SK-N-MC (cell line): ENCODE measurements at regions not wholly inside any gene's neighbourhood (a gene's known extent, or its start where the extent isn't known, plus 50 kb on each side); places are given as distances from the start of the nearest gene placed in this dataset.
"Not testable (repeated sequence)": the region's sequence is repeated elsewhere in the genome, so short reads cannot be mapped to it uniquely, and the experiment has no call there.

Experiments
- DNase-seq: peaks from one replicate; pipeline ENCODE4 v3.0.0-alpha.2; 2011; ENCODE audit warnings: low read depth, low spot score
- H3K27ac ChIP-seq: fragments of 200-600 bp; sonication (generic); 2 replicates; pipeline ENCODE4 v1.5.1; 2016; ENCODE audit warnings: mixed run types
- H3K36me3 ChIP-seq: fragments of 200-600 bp; sonication (generic); 2 replicates; pipeline ENCODE4 v1.6.1; 2017; ENCODE audit warnings: antibody characterized with exemption, low read length, mixed read lengths; ENCODE audit not compliant: insufficient read depth
- H3K4me3 ChIP-seq: fragments of 200-600 bp; sonication (generic); 2 replicates; pipeline ENCODE4 v1.5.1; 2016
- H3K9ac ChIP-seq: fragments of 200-600 bp; sonication (generic); 2 replicates; pipeline ENCODE4 v1.8.0; 2017; ENCODE audit warnings: mixed run types, mixed read lengths; ENCODE audit not compliant: insufficient read length
- H3K9me3 ChIP-seq: fragments of 200-600 bp; sonication (generic); 2 replicates; pipeline ENCODE4 v1.6.1; 2017; ENCODE audit warnings: low read depth, mild to moderate bottlenecking, antibody characterized with exemption, low read length, moderate library complexity, mixed read lengths
- EZH2 ChIP-seq: fragments of 200-600 bp; sonication (generic); IDR thresholded peaks from one replicate; pipeline ENCODE4 v1.6.1; 2017; ENCODE audit warnings: antibody characterized with exemption
- FOXP2 ChIP-seq: optimal IDR thresholded peaks from 2 replicates; pipeline ENCODE3; 2011; ENCODE audit warnings: mild to moderate bottlenecking, moderate library complexity; ENCODE audit not compliant: insufficient read depth; ENCODE audit errors: extremely low read length, control extremely low read depth
- POLR2AphosphoS5 ChIP-seq: IDR thresholded peaks from 2 replicates; pipeline ENCODE4 v1.6.1; 2012; ENCODE audit warnings: mild to moderate bottlenecking, low read depth, low read length, borderline replicate concordance

DNA sequence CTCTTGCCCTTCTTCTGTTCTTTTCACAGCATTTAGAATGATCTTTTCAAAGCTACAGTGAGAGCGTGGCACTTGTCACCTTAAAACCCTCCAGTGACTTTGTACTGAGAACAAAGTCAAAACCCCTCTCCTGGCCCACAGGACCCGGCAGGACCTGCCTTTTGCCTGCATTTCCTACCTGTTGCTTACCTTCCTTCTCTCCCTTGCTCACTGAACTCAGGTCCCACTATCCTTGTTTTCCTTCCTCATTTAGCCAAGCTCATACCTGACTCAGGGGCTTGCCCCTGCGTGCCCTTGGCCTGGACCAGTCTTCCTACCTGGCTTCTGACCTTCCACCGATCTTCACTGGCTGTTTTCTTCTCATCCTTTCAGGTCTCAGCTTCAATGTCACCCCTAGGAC, 112.3 kb upstream of the PRMT8 start:
- H3K36me3 ChIP-seq: peaks cover 8% of the 10 kb centered on the region; the same call in 1 of the 2 replicates
- no peak overlapping the region for H3K4me3 ChIP-seq
- no peak for DNase-seq
- no peak for TF ChIP-seq EZH2
- TF ChIP-seq FOXP2: no peak
- no peak for TF ChIP-seq POLR2AphosphoS5
- peak overlapping the region; percentile 79 for H3K9ac ChIP-seq
- H3K9me3 ChIP-seq: no peaks in the 10 kb centered on the region; the same call in 1 of the 2 replicates
- H3K27ac ChIP-seq: no peak overlapping the region

DNA sequence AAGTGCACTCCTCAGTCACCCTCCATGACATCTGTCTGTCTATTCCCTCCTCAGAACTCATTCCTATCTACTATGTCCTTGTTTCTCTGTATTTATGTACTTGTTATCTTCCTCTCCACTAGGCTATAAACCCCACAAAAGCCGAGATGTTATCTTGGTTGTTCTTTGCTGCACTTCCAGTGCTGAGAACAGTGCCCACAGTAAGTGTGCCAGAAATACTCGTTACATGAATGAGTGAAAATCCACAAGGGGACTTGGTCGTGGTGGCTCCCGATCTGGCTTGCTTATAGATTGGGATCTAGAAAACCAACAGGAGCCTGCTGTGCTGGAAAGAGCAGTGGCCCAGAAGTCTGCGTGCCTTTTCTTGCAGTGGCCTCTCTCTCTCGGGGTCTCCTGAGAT, 111.9 kb upstream of the PRMT8 start:
- DNase-seq: no peak
- H3K9me3 ChIP-seq: peaks cover 2% of the 10 kb centered on the region; the same call in 1 of the 2 replicates
- peak overlapping the region; percentile 79 for H3K9ac ChIP-seq
- H3K27ac ChIP-seq: peak overlapping the region; percentile 99; the same call in 1 of the 2 replicates
- H3K36me3 ChIP-seq: peaks cover 12% of the 10 kb centered on the region
- no peak overlapping the region for H3K4me3 ChIP-seq
- TF ChIP-seq FOXP2: no peak
- TF ChIP-seq POLR2AphosphoS5: no peak
- TF ChIP-seq EZH2: no peak

DNA sequence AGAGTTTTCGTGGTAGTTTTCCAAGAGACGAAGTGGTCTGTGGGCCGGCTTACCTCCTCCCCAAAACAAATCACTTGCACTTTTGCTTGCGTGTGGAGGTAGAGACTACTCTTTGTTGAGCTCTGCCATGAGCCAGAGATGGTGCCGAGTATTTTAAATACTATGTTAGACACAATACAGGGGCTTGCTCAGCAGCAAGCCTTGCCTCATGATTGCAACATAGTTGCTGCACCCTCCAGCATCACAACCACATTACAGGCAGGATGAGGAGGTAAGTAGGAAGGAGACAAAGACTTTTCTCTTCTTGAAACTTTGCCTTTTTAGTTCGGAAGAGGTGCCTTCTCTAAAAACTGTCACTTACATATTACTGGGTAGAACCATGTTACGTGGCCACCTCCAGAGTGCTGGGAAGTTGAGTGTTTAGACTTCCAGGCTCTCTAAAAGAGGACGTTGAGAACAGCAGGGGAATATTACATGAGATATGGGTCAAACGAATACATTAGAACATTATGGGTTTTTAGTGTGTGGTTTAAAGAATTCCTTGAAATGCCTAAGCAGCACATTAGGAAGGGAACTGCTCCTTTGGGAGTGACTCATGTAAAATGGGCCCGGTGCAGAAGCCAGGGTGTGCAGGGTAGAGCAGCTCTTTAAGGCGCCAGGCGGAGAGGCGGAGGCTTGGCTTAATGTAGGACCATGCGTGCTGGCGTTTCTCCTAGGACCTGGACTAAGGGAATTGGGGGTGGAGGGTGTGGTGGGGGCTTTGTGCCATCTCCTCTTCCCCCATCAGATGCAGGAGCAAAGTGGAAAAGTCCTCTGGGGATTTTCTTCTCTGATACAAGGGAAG, 110.6 kb upstream of the PRMT8 start:
- no peak; the same call in 1 of the 2 replicates for TF ChIP-seq POLR2AphosphoS5
- no peak for TF ChIP-seq EZH2
- no peak for TF ChIP-seq FOXP2
- H3K36me3 ChIP-seq: peaks cover 17% of the 10 kb centered on the region
- H3K9ac ChIP-seq: peak overlapping the region; percentile 79
- H3K9me3 ChIP-seq: peaks cover 3% of the 10 kb centered on the region; the same call in 1 of the 2 replicates
- H3K27ac ChIP-seq: peak overlapping the region; percentile 99
- H3K4me3 ChIP-seq: peak overlapping the region; percentile 80
- DNase-seq: peak; percentile 84

DNA sequence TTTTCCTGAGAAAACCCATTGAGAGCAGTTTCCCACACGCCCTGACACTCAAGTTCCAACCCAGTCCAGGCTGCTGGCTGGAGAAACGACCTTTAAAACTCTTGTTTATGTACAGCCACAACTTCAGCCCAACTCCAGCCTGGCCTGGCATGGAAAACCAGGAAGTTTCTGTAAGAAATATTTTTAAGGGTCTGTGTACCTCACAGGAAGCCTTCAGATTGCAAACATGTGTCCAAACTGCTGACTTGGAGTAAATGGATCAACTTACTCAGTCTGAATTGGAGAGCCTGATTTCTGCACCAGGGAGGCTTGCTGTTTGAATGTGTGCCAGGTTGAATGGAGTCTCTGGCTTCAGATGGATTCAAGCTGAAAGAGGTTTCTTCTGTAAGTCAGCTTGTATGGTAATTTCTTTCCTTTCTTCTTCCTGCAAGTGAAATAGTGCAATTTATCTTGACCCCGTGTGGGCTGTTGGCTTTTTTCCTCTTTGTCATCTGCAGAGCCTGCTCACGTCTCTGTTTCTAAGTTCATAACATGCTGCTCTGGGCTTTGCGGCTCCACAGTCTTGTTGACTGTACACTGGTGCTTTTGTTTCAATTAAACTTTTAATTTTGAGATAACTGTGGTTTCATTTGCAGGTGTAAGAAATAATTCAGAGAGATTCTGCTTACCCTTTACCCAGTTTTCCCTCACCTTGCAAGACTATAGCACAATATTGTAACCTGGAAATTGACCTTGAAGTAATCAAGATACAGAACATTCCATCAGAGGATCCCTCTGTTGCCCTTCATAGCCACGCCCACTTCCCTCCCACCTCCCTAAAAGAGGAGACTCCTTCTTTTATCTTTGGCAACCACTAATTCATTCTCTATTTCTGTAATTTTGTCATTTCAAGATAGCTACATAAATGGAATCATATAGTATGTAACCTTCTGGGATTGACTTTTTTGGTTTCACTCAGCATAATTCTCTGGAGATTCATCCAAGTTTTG, 109.7 kb upstream of the PRMT8 start:
- peak; percentile 97 for DNase-seq

DNA sequence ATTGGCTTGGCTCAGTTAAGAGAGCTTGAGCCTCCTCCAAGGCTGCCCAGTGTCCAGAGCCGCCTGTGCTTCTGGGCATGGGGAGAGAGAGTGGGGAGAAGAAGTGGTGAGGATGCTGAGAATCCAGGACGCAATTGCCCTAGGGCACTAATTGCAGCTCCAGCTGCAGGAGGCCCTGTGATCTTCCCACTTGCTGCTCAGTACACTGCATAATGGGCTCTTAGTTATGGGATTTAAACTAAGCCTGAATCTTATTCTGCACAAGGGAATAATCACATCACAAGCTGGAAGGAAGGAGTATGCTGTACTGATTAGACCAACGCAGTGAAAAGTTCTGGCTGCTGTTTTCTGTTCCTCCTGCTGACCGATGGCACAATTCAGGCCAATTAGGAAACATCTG, 101.0 kb upstream of the PRMT8 start:
- Histone ChIP-seq H3K9me3 (no peaks in the 10 kb centered on the region), H3K4me3 (no peak overlapping the region), H3K9ac (no peak overlapping the region), H3K27ac (no peak overlapping the region), H3K36me3 (peaks cover 16% of the 10 kb centered on the region; the same call in 1 of the 2 replicates)
- no peak for DNase-seq
- no peak for TF ChIP-seq POLR2AphosphoS5
- TF ChIP-seq EZH2: no peak
- TF ChIP-seq FOXP2: no peak

More for the DNA sequence above, 109.7 kb upstream of the PRMT8 start:
- peaks cover 3% of the 10 kb centered on the region; the same call in 1 of the 2 replicates for H3K9me3 ChIP-seq
- TF ChIP-seq POLR2AphosphoS5 (peak; percentile 70), EZH2 (no peak)
- H3K9ac ChIP-seq: peak overlapping the region; percentile 79
- H3K27ac ChIP-seq: peak overlapping the region; percentile 99
- peak overlapping the region; percentile 80 for H3K4me3 ChIP-seq
- peaks cover 26% of the 10 kb centered on the region for H3K36me3 ChIP-seq

DNA sequence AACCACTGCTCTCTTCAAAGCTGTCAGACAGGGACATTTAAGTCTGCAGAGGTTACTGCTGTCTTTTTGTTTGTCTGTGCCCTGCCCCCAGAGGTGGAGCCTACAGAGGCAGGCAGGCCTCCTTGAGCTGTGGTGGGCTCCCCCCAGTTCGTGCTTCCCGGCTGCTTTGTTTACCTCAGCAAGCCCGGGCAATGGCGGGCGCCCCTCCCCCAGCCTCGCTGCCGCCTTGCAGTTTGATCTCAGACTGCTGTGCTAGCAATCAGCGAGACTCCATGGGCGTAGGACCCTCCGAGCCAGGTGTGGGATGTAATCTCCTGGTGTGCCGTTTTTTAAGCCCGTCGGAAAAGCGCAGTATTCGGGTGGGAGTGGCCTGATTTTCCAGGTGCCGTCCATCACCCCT, 93.4 kb upstream of the PRMT8 start:
- DNase-seq: not testable (repeated sequence)

DNA sequence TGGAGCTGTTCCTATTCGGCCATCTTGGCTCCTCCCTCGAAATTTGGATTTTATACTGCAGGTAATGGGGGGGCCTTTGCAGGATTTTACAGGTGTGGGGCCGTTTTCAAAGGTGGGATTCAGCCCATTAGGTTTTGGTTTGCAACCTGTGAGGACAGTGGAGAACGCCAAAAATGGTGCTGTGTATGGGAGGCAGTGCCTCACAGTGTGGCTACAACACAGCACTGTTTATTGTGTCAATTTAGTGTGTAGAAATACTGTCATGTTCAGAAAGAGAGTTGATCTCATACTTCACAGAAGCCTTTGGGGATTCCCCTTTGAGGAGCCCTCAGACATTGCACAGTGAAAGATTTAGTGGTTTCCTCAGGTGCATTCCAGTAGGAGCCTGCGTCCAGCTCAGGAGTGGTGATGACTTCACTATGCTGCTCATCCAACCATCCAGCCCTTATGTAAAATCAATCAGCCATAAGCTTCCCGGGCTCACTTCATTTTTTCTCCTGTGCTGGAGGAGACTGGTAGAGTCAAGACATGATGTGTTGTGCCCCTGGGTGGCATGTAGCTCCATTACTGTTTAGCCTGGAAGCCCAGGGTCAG, 92.7 kb upstream of the PRMT8 start:
- H3K4me3 ChIP-seq: no peak overlapping the region
- H3K36me3 ChIP-seq: no peaks in the 10 kb centered on the region
- H3K27ac ChIP-seq: no peak overlapping the region
- no peak overlapping the region for H3K9ac ChIP-seq
- TF ChIP-seq FOXP2 (no peak), POLR2AphosphoS5 (no peak), EZH2 (no peak)
- DNase-seq: no peak
- no peaks in the 10 kb centered on the region for H3K9me3 ChIP-seq

More for the DNA sequence above, 93.4 kb upstream of the PRMT8 start:
- not testable (repeated sequence) for H3K9ac ChIP-seq, H3K36me3 ChIP-seq, H3K9me3 ChIP-seq, H3K4me3 ChIP-seq, H3K27ac ChIP-seq

DNA sequence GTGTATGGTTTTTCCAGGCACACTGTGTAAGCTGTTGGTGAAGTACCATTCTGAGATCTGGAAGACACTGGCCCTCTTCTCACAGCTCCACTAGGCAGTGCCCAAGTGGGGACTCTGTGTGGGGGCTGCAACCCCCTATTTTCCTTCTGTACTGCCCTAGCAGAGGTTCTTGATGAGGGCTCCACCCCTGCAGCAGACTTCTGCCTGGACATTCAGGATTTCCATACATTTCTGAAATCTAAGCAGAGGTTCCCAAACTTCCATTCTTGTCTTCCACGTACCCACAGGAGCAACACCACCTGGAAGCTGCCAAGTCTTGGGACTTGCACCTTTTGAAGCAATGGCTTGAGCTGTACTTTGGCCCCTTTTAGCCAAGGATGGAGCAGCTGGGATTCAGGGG, 85.2 kb upstream of the PRMT8 start:
- no peaks in the 10 kb centered on the region for H3K36me3 ChIP-seq
- TF ChIP-seq FOXP2: no peak
- no peak for TF ChIP-seq EZH2
- no peak for TF ChIP-seq POLR2AphosphoS5
- no peak overlapping the region for H3K4me3 ChIP-seq
- H3K9ac ChIP-seq: no peak overlapping the region
- no peak overlapping the region for H3K27ac ChIP-seq
- peaks cover 6% of the 10 kb centered on the region; the same call in 1 of the 2 replicates for H3K9me3 ChIP-seq
- no peak for DNase-seq
